Astrocyte (in vitro differentiated cells and primary cell): ENCODE measurements at regions not wholly inside any gene's neighbourhood (a gene's known extent, or its start where the extent isn't known, plus 50 kb on each side); places are given as distances from the start of the nearest gene placed in this dataset.
A peak's percentile ranks its signal among the peaks of the same experiment; 100 is the strongest.

Experiments
- DNase-seq: peaks from one replicate; pipeline ENCODE4 v3.0.0-alpha.2; 2010; ENCODE audit warnings: low read depth
- FAIRE-seq: peaks from 2 replicates; lab custom pipeline; 2011; peaks lifted over from hg19 to GRCh38; lab: Jason Lieb, UNC
- H2AFZ ChIP-seq: 2 replicates; pipeline ENCODE4 v1.6.0; 2012; ENCODE audit warnings: low read depth, low read length, inconsistent platforms
- H3K27ac ChIP-seq: 2 replicates; pipeline ENCODE4 v1.5.1; 2011; ENCODE audit warnings: low read depth, low read length, inconsistent platforms
- H3K27me3 ChIP-seq: 2 replicates; pipeline ENCODE4 v1.6.0; 2011; ENCODE audit warnings: low read length, inconsistent platforms; ENCODE audit not compliant: insufficient read depth
- H3K36me3 ChIP-seq: 2 replicates; pipeline ENCODE4 v1.5.1; 2011; ENCODE audit warnings: low read length, inconsistent platforms; ENCODE audit not compliant: insufficient read depth
- H3K4me1 ChIP-seq: 2 replicates; pipeline ENCODE4 v1.5.1; 2011; ENCODE audit warnings: low read length, inconsistent platforms; ENCODE audit not compliant: insufficient read depth
- H3K4me2 ChIP-seq: 2 replicates; pipeline ENCODE4 v1.6.0; 2012; ENCODE audit warnings: low read length, inconsistent platforms
- H3K4me3 ChIP-seq: 2 replicates; pipeline ENCODE4 v1.5.1; 2011; ENCODE audit warnings: low read depth, mild to moderate bottlenecking, low read length, inconsistent platforms; ENCODE audit not compliant: insufficient read depth
- H3K79me2 ChIP-seq: 2 replicates; pipeline ENCODE4 v1.6.0; 2012; ENCODE audit warnings: mild to moderate bottlenecking, low read length, inconsistent platforms; ENCODE audit not compliant: insufficient read depth
- H3K9ac ChIP-seq: 2 replicates; pipeline ENCODE4 v1.6.0; 2012; ENCODE audit warnings: mild to moderate bottlenecking, low read length, inconsistent platforms
- H3K9me3 ChIP-seq: 2 replicates; pipeline ENCODE4 v1.5.1; 2012; ENCODE audit warnings: low read depth, mild to moderate bottlenecking, low read length, inconsistent platforms; ENCODE audit not compliant: insufficient read depth
- H4K20me1 ChIP-seq: 2 replicates; pipeline ENCODE4 v1.6.0; 2012; ENCODE audit warnings: low read length, inconsistent platforms; ENCODE audit not compliant: insufficient read depth
- H3K27ac Mint-ChIP-seq: one replicate; pipeline ENCODE4 v1.8.0; 2021; ENCODE audit warnings: mild to moderate bottlenecking, mixed read lengths; ENCODE audit not compliant: unreplicated experiment
- H3K27me3 Mint-ChIP-seq: one replicate; pipeline ENCODE4 v1.8.0; 2021; ENCODE audit warnings: low read depth, mixed read lengths; ENCODE audit not compliant: unreplicated experiment
- H3K36me3 Mint-ChIP-seq: one replicate; pipeline ENCODE4 v1.8.0; 2021; ENCODE audit warnings: low read depth, mixed read lengths; ENCODE audit not compliant: unreplicated experiment
- H3K4me1 Mint-ChIP-seq: one replicate; pipeline ENCODE4 v1.8.0; 2021; ENCODE audit warnings: low read depth, mixed read lengths; ENCODE audit not compliant: unreplicated experiment
- H3K4me3 Mint-ChIP-seq: one replicate; pipeline ENCODE4 v1.8.0; 2021; ENCODE audit warnings: mild to moderate bottlenecking, moderate library complexity, mixed read lengths; ENCODE audit not compliant: unreplicated experiment
- H3K9me3 Mint-ChIP-seq: one replicate; pipeline ENCODE4 v1.8.0; 2021; ENCODE audit warnings: mild to moderate bottlenecking, mixed read lengths; ENCODE audit not compliant: unreplicated experiment
- EZH2 ChIP-seq: IDR thresholded peaks from 2 replicates; pipeline ENCODE4 v1.6.1; 2012; ENCODE audit warnings: mild to moderate bottlenecking, low read length, inconsistent platforms; ENCODE audit not compliant: insufficient read depth
- TF ChIP-seq, protein P1 (sequence below): IDR thresholded peaks from 2 replicates; pipeline ENCODE4 v1.5.1; 2011; ENCODE audit warnings: low read depth, mild to moderate bottlenecking, inconsistent platforms, low read length, moderate library complexity; ENCODE audit not compliant: insufficient read depth

DNA sequence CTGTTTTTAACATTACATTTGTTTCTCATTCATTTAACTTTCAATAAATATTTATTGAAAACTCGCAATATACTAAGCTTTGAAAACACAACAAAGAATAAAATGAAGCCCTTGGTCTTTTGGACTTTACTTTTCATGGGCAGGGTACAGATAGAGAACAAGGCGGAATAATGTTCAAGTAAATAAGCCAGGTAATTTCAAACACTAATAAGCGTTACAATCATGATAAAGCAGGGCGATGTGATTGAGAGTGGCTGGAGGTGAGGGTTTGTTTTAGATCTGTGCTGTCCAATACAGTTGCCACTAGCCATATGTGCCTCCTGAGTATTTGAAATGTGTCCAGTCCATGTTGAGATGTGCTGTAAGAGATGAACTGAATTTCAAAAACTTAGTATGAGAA lies 307.1 kb downstream of the ALDH8A1 start:
- Histone ChIP-seq H3K4me3 (no peak overlapping the region), H3K9ac (no peak overlapping the region), H3K27ac (no peak overlapping the region), H3K4me2 (no peak overlapping the region), H3K79me2 (no peaks in the 10 kb centered on the region), H3K9me3 (no peaks in the 10 kb centered on the region), H3K4me1 (no peaks in the 10 kb centered on the region), H4K20me1 (no peaks in the 10 kb centered on the region), H3K27me3 (no peaks in the 10 kb centered on the region), H3K36me3 (no peaks in the 10 kb centered on the region), H2AFZ (no peak overlapping the region)
- H3K27me3 Mint-ChIP-seq: no peaks in the 10 kb centered on the region
- no peaks in the 10 kb centered on the region for H3K36me3 Mint-ChIP-seq
- H3K4me3 Mint-ChIP-seq: no peak overlapping the region
- DNase-seq (no peak), FAIRE-seq (no peak)
- H3K4me1 Mint-ChIP-seq: peaks cover 17% of the 10 kb centered on the region
- no peak overlapping the region for H3K27ac Mint-ChIP-seq
- H3K9me3 Mint-ChIP-seq: no peaks in the 10 kb centered on the region
- TF ChIP-seq EZH2: no peak
- TF ChIP-seq, protein P1, sequence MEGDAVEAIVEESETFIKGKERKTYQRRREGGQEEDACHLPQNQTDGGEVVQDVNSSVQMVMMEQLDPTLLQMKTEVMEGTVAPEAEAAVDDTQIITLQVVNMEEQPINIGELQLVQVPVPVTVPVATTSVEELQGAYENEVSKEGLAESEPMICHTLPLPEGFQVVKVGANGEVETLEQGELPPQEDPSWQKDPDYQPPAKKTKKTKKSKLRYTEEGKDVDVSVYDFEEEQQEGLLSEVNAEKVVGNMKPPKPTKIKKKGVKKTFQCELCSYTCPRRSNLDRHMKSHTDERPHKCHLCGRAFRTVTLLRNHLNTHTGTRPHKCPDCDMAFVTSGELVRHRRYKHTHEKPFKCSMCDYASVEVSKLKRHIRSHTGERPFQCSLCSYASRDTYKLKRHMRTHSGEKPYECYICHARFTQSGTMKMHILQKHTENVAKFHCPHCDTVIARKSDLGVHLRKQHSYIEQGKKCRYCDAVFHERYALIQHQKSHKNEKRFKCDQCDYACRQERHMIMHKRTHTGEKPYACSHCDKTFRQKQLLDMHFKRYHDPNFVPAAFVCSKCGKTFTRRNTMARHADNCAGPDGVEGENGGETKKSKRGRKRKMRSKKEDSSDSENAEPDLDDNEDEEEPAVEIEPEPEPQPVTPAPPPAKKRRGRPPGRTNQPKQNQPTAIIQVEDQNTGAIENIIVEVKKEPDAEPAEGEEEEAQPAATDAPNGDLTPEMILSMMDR: no peak

DNA sequence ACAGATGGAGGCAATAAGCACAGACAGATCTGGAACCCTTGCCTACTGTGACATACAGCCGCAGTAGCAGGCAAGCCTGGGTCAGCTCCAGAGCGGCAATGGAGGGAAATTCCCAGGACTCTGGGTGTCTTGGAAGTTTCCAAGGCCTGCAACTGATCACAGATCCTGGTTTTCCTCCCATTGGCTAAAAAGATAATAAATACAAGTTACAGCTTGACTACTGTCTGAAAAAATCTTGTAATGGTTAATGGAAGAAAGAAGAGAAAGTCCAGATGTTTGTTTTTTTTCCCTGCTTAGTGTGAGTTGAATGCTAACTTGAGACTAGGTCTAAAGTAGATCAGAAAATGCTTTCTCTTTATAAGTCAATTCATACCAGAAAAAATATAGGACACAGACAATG lies 307.6 kb downstream of the ALDH8A1 start:
- no peak overlapping the region for H3K27ac ChIP-seq
- no peaks in the 10 kb centered on the region for H3K27me3 ChIP-seq
- H3K4me3 ChIP-seq: no peak overlapping the region
- Mint-ChIP-seq H3K4me1 (peaks cover 22% of the 10 kb centered on the region), H3K9me3 (no peaks in the 10 kb centered on the region), H3K27ac (no peak overlapping the region), H3K4me3 (no peak overlapping the region), H3K27me3 (no peaks in the 10 kb centered on the region), H3K36me3 (no peaks in the 10 kb centered on the region)
- no peaks in the 10 kb centered on the region for H3K9me3 ChIP-seq
- DNase-seq (no peak), FAIRE-seq (no peak)
- no peaks in the 10 kb centered on the region for H4K20me1 ChIP-seq
- no peak overlapping the region for H3K9ac ChIP-seq
- no peaks in the 10 kb centered on the region for H3K79me2 ChIP-seq
- H3K36me3 ChIP-seq: no peaks in the 10 kb centered on the region
- TF ChIP-seq, protein P1: no peak
- no peak for TF ChIP-seq EZH2
- H3K4me1 ChIP-seq: no peaks in the 10 kb centered on the region
- no peak overlapping the region for H3K4me2 ChIP-seq
- no peak overlapping the region for H2AFZ ChIP-seq

- FAIRE-seq (peak; percentile 87), DNase-seq (peak; percentile 84)
- Mint-ChIP-seq H3K36me3 (no peaks in the 10 kb centered on the region), H3K27ac (peak overlapping the region; percentile 36), H3K4me1 (peaks cover 30% of the 10 kb centered on the region), H3K27me3 (no peaks in the 10 kb centered on the region), H3K9me3 (no peaks in the 10 kb centered on the region), H3K4me3 (no peak overlapping the region)
- Histone ChIP-seq H3K79me2 (no peaks in the 10 kb centered on the region), H3K4me1 (no peaks in the 10 kb centered on the region), H3K9ac (no peak overlapping the region), H2AFZ (no peak overlapping the region), H4K20me1 (no peaks in the 10 kb centered on the region), H3K4me2 (no peak overlapping the region), H3K27me3 (no peaks in the 10 kb centered on the region), H3K4me3 (no peak overlapping the region), H3K27ac (no peak overlapping the region), H3K36me3 (no peaks in the 10 kb centered on the region), H3K9me3 (no peaks in the 10 kb centered on the region)
- TF ChIP-seq, protein P1: peak; percentile 99
- no peak for TF ChIP-seq EZH2
Measured at GRCh38 chr6:134640975-134641429, 308.9 kb downstream of the ALDH8A1 start.
